Upper lobe of left lung (tissue), 4 donors: ENCODE measurements at regions not wholly inside any gene's neighbourhood (a gene's known extent, or its start where the extent isn't known, plus 50 kb on each side); places are given as distances from the start of the nearest gene placed in this dataset.

Experiments
- POLR2AphosphoS5 ChIP-seq, 2 donors: sonication (generic); formaldehyde crosslinking; IDR thresholded peaks; one replicate each; pipeline ENCODE4 v1.5.1; 2017; ENCODE audit warnings: antibody characterized with exemption in 2 of 2
- TF ChIP-seq, protein P1 (sequence below), 6 experiments: fragments of 450-650 bp in 4 of 6; fragments of 200-600 bp in 2 of 6; sonication (generic) in 2 of 6; IDR thresholded peaks; one replicate each; pipeline ENCODE4 v1.5.1; 2016 to 2019; ENCODE audit warnings: antibody characterized with exemption in 6 of 6

GRCh38 chr4:3709061-3709845, 56.9 kb upstream of the ADRA2C start:
- TF ChIP-seq, protein P1, sequence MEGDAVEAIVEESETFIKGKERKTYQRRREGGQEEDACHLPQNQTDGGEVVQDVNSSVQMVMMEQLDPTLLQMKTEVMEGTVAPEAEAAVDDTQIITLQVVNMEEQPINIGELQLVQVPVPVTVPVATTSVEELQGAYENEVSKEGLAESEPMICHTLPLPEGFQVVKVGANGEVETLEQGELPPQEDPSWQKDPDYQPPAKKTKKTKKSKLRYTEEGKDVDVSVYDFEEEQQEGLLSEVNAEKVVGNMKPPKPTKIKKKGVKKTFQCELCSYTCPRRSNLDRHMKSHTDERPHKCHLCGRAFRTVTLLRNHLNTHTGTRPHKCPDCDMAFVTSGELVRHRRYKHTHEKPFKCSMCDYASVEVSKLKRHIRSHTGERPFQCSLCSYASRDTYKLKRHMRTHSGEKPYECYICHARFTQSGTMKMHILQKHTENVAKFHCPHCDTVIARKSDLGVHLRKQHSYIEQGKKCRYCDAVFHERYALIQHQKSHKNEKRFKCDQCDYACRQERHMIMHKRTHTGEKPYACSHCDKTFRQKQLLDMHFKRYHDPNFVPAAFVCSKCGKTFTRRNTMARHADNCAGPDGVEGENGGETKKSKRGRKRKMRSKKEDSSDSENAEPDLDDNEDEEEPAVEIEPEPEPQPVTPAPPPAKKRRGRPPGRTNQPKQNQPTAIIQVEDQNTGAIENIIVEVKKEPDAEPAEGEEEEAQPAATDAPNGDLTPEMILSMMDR (IDR thresholded peaks at IDR 0.05): no peak
- TF ChIP-seq POLR2AphosphoS5 (IDR thresholded peaks at IDR 0.05): no peak
